NCI-H1092 (cell line): ENCODE measurements at regions not wholly inside any gene's neighbourhood (a gene's known extent, or its start where the extent isn't known, plus 50 kb on each side); places are given as distances from the start of the nearest gene placed in this dataset.
A peak's percentile ranks its signal among the peaks of the same experiment; 100 is the strongest.
"Not testable (repeated sequence)": the region's sequence is repeated elsewhere in the genome, so short reads cannot be mapped to it uniquely, and the experiment has no call there.

Experiments used
- DNase-seq: peaks from one replicate; lab custom pipeline; 2025; lab: John Stamatoyannopoulos, UW

GRCh38 chr12:105457026-105457425 is 126.5 kb downstream of the C12orf75 start:
- no peak for DNase-seq

GRCh38 chr12:105459760-105460330 is 129.4 kb downstream of the C12orf75 start:
- DNase-seq: no peak

GRCh38 chr12:105461271-105461943 is 130.9 kb downstream of the C12orf75 start:
- DNase-seq: no peak

- DNase-seq: no peak
Observed at GRCh38 chr12:105461944-105462762, 131.7 kb downstream of the C12orf75 start.

GRCh38 chr12:105462831-105463230 is 132.3 kb downstream of the C12orf75 start:
- no peak for DNase-seq

- no peak for DNase-seq
Observed at GRCh38 chr12:105464406-105464805, 133.9 kb downstream of the C12orf75 start.

- DNase-seq: no peak
Observed at GRCh38 chr12:105466231-105466900, 135.9 kb downstream of the C12orf75 start.

GRCh38 chr12:105466901-105467598 is 136.6 kb downstream of the C12orf75 start:
- no peak for DNase-seq

- DNase-seq: no peak
Observed at GRCh38 chr12:105467710-105468366, 137.3 kb downstream of the C12orf75 start.

GRCh38 chr12:105468464-105468863 is 138.0 kb downstream of the C12orf75 start:
- no peak for DNase-seq

- no peak for DNase-seq
Observed at GRCh38 chr12:105469211-105469610, 138.7 kb downstream of the C12orf75 start.

- DNase-seq: no peak
Observed at GRCh38 chr12:105469701-105470100, 139.2 kb downstream of the C12orf75 start.

- no peak for DNase-seq
Observed at GRCh38 chr12:105470102-105470501, 139.6 kb downstream of the C12orf75 start.

GRCh38 chr12:105470601-105471000 is 140.1 kb downstream of the C12orf75 start:
- DNase-seq: no peak

GRCh38 chr12:105474672-105475071 is 144.2 kb downstream of the C12orf75 start:
- DNase-seq: no peak

- no peak for DNase-seq
Observed at GRCh38 chr12:105476616-105477015, 146.1 kb downstream of the C12orf75 start.

GRCh38 chr12:105477873-105478272 is 147.4 kb downstream of the C12orf75 start:
- DNase-seq: peak; percentile 78

- not testable (repeated sequence) for DNase-seq
Observed at GRCh38 chr12:105478788-105479187, 148.3 kb downstream of the C12orf75 start.

GRCh38 chr12:105479710-105480109 is 149.2 kb downstream of the C12orf75 start:
- DNase-seq: no peak

GRCh38 chr12:105480162-105480561 is 149.7 kb downstream of the C12orf75 start:
- DNase-seq: no peak
